ENCODE measurements at regions not wholly inside any gene's neighbourhood (a gene's known extent, or its start where the extent isn't known, plus 50 kb on each side); places are given as distances from the start of the nearest gene placed in this dataset.

- Histone ChIP-seq H3K36me3 (no peaks in the 10 kb centered on the region), H3K27me3 (no peaks in the 10 kb centered on the region), H3K4me1 (no peaks in the 10 kb centered on the region), H3K27ac (no peak overlapping the region), H3K4me3 (no peak overlapping the region), H3K9me3 (no peaks in the 10 kb centered on the region)
- no peak for TF ChIP-seq POLR2AphosphoS5 (IDR thresholded peaks at IDR 0.05)
- TF ChIP-seq POLR2A (IDR thresholded peaks at IDR 0.05), result no peak
- TF ChIP-seq CTCF (IDR thresholded peaks at IDR 0.05), result no peak
- no peak for DNase-seq
- in situ Hi-C loops (cut with MboI; ENCODE audit: low pct_ligation_motif_present in 1 of 4, low pct_unique_long_range_greater_than_20kb in 1 of 4, low sequenced_read_pairs in 3 of 4), result no loop called here
- intact Hi-C loops (cut with DNase I; ENCODE audit: low total_unique reads), result no loop called here
- 68 to 69% methylated on average over 4 of the region's 4 CpGs for WGBS, 2 donors (ENCODE audit: low coverage in 1 of 2)
Observed at GRCh38 chr2:220269367-220269766, 641.9 kb downstream of the SLC4A3 start.

- Histone ChIP-seq H3K36me3 (no peaks in the 10 kb centered on the region), H3K4me1 (no peaks in the 10 kb centered on the region), H3K9me3 (no peaks in the 10 kb centered on the region), H3K27me3 (no peaks in the 10 kb centered on the region), H3K27ac (no peak overlapping the region), H3K4me3 (no peak overlapping the region)
- intact Hi-C loops (cut with DNase I; ENCODE audit: low total_unique reads) (no loop called here), in situ Hi-C loops (cut with MboI; ENCODE audit: low pct_ligation_motif_present in 1 of 4, low pct_unique_long_range_greater_than_20kb in 1 of 4, low sequenced_read_pairs in 3 of 4) (no loop called here)
- TF ChIP-seq POLR2A (IDR thresholded peaks at IDR 0.05) (no peak), EP300 (IDR thresholded peaks at IDR 0.05; ENCODE audit: low read depth) (no peak), POLR2AphosphoS5 (IDR thresholded peaks at IDR 0.05) (no peak), CTCF (IDR thresholded peaks at IDR 0.05) (no peak)
- 20 to 22% methylated on average over 1 of the region's 1 CpG for WGBS, 2 donors (ENCODE audit: low coverage in 1 of 2)
- no peak for DNase-seq
Observed at GRCh38 chr2:220270481-220271070, 643.1 kb downstream of the SLC4A3 start.

- in situ Hi-C loops (cut with MboI; ENCODE audit: low pct_ligation_motif_present in 1 of 4, low pct_unique_long_range_greater_than_20kb in 1 of 4, low sequenced_read_pairs in 3 of 4), result no loop called here
- TF ChIP-seq POLR2A (IDR thresholded peaks at IDR 0.05), result no peak
- TF ChIP-seq EP300 (IDR thresholded peaks at IDR 0.05; ENCODE audit: low read depth), result no peak
- TF ChIP-seq POLR2AphosphoS5 (IDR thresholded peaks at IDR 0.05), result no peak
- no peak for TF ChIP-seq CTCF (IDR thresholded peaks at IDR 0.05)
- DNase-seq, result no peak
Observed at GRCh38 chr2:220272656-220273055, 645.2 kb downstream of the SLC4A3 start.

GRCh38 chr2:220273082-220273481 is 645.7 kb downstream of the SLC4A3 start:
- no peak for DNase-seq
- no peak overlapping the region for H3K27ac ChIP-seq
- in situ Hi-C loops (cut with MboI; ENCODE audit: low pct_ligation_motif_present in 1 of 4, low pct_unique_long_range_greater_than_20kb in 1 of 4, low sequenced_read_pairs in 3 of 4) (no loop called here), intact Hi-C loops (cut with DNase I; ENCODE audit: low total_unique reads) (no loop called here)
- H3K4me3 ChIP-seq, result no peak overlapping the region
- WGBS, 2 donors (ENCODE audit: low coverage in 1 of 2), result 51 to 64% methylated on average over 2 of the region's 2 CpGs
- H3K36me3 ChIP-seq, result no peaks in the 10 kb centered on the region
- no peaks in the 10 kb centered on the region for H3K9me3 ChIP-seq
- H3K4me1 ChIP-seq, result peaks cover 0 to 5% (median 2%) of the 10 kb centered on the region in 4 donors
- H3K27me3 ChIP-seq, result no peaks in the 10 kb centered on the region
- TF ChIP-seq POLR2A (IDR thresholded peaks at IDR 0.05) (no peak), POLR2AphosphoS5 (IDR thresholded peaks at IDR 0.05) (no peak), EP300 (IDR thresholded peaks at IDR 0.05; ENCODE audit: low read depth) (no peak), CTCF (IDR thresholded peaks at IDR 0.05) (no peak)

More at GRCh38 chr2:220272656-220273055, 645.2 kb downstream of the SLC4A3 start:
- no peaks in the 10 kb centered on the region for H3K36me3 ChIP-seq
- intact Hi-C loops (cut with DNase I; ENCODE audit: low total_unique reads), result no loop called here
- peaks cover 0 to 5% (median 1%) of the 10 kb centered on the region in 4 donors for H3K4me1 ChIP-seq
- H3K27me3 ChIP-seq, result no peaks in the 10 kb centered on the region
- H3K4me3 ChIP-seq, result no peak overlapping the region
- no peaks in the 10 kb centered on the region for H3K9me3 ChIP-seq
- no peak overlapping the region for H3K27ac ChIP-seq

All from transverse colon (tissue), 4 donors.